HG03469 (cell line): ENCODE measurements at regions not wholly inside any gene's neighbourhood (a gene's known extent, or its start where the extent isn't known, plus 50 kb on each side); places are given as distances from the start of the nearest gene placed in this dataset.
"Not testable (repeated sequence)": the region's sequence is repeated elsewhere in the genome, so short reads cannot be mapped to it uniquely, and the experiment has no call there.

ENCODE experiments used
- ATAC-seq: cut with Tn5 transposase; IDR thresholded peaks from one replicate; pipeline ENCODE4 v1.9.1; 2021; ENCODE audit warnings: mild to moderate bottlenecking, moderate library complexity, moderate number of reproducible peaks; ENCODE audit not compliant: unreplicated experiment

- no peak for ATAC-seq
Observed at GRCh38 chr4:19191979-19192650, 1059.6 kb upstream of the SLIT2 start.

- ATAC-seq, result no peak
Observed at GRCh38 chr4:19187691-19188090, 1064.0 kb upstream of the SLIT2 start.

DNA sequence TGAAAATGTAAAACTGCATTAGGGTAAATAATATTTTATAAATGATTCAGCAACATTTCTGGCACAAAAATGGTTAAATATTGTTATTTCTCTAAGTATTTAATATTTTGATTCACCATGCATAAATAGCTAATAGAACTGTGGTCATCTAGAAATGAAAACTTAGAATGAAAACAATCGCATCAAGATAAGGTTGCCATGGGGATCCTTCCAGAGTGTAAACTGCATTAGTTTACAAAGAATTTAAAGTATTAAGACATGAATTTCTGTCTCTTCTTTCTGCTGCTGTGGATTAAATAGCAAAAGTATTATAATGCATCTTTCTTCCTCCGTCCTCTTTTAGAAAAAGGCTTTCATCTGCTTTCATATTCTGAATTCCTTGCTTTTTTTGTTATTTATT lies 1064.6 kb upstream of the SLIT2 start:
- no peak for ATAC-seq

GRCh38 chr4:19181631-19182030 lies 1070.1 kb upstream of the SLIT2 start:
- not testable (repeated sequence) for ATAC-seq

- no peak for ATAC-seq
Observed at GRCh38 chr4:19178835-19179234, 1072.9 kb upstream of the SLIT2 start.

GRCh38 chr4:19177616-19178015 lies 1074.1 kb upstream of the SLIT2 start:
- ATAC-seq, result no peak

GRCh38 chr4:19171832-19172231 lies 1079.9 kb upstream of the SLIT2 start:
- ATAC-seq, result no peak

DNA sequence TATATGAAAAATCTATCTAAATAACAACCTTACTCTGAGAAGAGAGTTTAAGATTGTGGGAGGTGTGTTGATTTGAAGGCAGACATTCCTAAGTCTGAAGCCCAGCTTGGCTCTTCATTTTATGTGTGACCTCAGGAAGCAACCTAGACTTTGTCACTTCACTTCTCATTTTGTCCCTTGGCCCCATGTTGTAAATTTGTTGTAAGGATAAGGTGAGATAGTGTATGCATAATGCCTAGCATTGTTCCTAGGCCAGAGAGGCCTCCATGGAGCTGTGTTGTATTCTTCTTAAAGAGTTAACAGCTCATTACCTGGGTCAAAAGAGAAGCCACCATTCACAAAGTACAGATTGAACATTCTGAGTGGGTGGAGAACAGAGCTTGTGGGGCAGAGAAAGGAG lies 1084.4 kb upstream of the SLIT2 start:
- no peak for ATAC-seq

GRCh38 chr4:19164334-19164733 lies 1087.4 kb upstream of the SLIT2 start:
- ATAC-seq, result no peak

- no peak for ATAC-seq
Observed at GRCh38 chr4:19159874-19160273, 1091.8 kb upstream of the SLIT2 start.

DNA sequence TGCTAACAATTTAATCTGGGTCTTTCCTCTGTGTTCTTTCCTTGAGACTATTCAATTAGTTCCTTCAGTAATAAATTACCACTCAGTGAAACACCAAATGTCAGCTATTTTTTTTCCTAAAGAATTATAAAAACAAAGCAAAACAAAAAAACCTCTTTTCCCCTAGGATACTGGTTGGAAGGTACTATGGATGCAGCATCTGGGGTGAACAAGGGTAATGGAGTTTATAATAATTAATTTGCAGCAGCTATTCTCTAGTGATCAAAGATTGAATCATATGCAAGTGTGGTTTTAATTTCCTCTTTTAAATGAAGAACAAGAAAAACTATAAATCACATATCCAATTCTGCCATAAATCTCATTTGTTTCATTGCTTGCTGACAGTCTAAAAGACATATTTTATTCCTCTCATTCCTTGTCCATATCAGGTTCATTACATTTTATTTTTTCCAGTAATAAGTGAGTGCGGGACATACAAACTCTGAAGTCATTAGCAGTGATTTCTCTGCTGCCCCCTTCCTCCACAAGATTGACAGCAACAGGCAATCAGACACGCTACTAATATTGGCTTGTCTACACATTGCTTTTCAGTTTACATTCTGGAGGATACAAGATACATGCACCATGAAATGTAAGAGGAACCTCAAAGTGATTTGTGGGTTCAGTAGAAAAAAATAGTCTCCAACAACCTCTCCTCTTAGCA lies 1093.4 kb upstream of the SLIT2 start:
- no peak for ATAC-seq

GRCh38 chr4:19156786-19157185 lies 1094.9 kb upstream of the SLIT2 start:
- no peak for ATAC-seq

DNA sequence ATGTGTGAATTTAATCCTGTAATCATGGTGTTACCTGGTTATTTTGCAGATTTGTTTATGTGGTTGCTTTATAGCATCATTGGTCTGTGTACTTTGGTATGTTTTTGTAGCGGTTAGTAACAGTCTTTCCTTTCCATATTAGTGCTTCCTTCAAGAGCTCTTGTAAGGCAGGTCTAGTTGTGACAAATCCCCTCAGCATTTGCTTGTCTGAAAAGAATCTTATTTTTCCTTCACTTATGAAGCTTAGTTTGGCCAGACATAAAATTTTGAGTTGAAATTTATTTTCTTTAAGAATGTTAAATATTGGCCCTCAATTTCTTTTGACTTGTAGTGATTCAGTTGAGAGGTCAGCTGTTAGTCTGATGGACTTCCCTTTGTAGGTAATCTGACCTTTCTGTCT lies 1096.1 kb upstream of the SLIT2 start:
- ATAC-seq, result no peak

GRCh38 chr4:19154267-19154666 lies 1097.4 kb upstream of the SLIT2 start:
- ATAC-seq, result not testable (repeated sequence)

GRCh38 chr4:19152264-19152663 lies 1099.4 kb upstream of the SLIT2 start:
- ATAC-seq, result no peak

GRCh38 chr4:19151684-19152083 lies 1100.0 kb upstream of the SLIT2 start:
- ATAC-seq, result no peak

GRCh38 chr4:19146038-19146437 lies 1105.7 kb upstream of the SLIT2 start:
- ATAC-seq, result no peak

- no peak for ATAC-seq
Observed at GRCh38 chr4:19135895-19136633, 1114.5 kb upstream of the LCORL start.

GRCh38 chr4:19134685-19135084 lies 1113.1 kb upstream of the LCORL start:
- no peak for ATAC-seq

DNA sequence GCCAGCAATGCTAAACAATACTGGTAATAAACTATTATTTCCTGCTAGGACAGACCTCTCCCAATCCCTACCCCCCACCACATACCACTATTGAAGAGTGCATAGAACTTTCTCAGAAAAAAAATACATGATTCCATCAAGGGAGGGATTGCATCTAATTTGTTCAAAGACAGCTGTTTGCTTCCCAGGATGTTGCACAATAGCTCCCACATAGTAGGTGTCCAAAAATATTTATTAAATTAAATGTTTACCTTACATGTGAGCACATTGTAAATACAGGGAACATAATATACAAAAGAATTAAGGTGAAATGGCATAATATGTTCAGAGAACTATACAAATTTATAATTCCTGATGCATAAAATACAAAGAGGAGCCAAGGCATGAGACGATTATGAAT lies 1111.8 kb upstream of the LCORL start:
- ATAC-seq, result no peak

DNA sequence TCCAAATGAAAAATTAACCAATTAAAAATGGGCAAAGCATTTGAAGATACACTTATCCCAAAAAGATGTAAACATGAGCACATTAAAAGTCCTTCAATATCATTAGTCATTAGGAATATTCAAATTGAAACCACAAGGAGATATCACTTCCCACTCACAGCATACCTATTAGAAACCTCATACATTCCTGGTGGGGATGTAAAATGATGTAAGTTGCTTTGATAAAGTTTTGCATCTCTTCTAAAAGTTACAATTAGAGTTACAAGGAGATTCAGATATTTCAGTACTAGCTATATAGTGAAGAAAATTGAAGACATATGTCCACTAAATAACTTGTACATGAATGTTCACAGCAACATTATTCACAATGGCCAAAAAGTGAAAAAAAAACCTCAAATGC lies 1109.3 kb upstream of the LCORL start:
- no peak for ATAC-seq

DNA sequence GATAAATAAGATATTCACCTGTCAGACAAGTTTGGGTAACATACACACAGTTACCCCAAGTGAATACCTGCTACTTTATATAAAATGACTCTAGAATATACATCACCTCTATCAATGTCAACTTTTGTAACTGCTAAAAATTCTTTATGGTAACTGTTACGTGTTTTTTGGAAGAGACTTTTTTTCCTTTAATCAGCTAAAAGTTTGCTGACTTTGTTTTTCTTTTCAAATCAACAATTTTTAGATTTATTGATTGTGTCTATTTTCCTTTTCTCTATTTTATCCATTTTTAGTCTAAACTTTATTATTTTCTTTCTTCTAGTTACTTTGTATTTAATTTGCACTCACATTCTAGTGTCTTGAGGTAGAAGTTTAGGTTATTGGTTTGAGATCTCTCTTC lies 1106.6 kb upstream of the LCORL start:
- ATAC-seq, result no peak
